PFSK-1 (cell line): ENCODE measurements at regions not wholly inside any gene's neighbourhood (a gene's known extent, or its start where the extent isn't known, plus 50 kb on each side); places are given as distances from the start of the nearest gene placed in this dataset.

Experiments
- FOXP2 ChIP-seq: optimal IDR thresholded peaks from 2 replicates; pipeline ENCODE3; 2011; ENCODE audit warnings: borderline replicate concordance, control low read depth, inconsistent platforms; ENCODE audit not compliant: insufficient read depth; ENCODE audit errors: extremely low read length, extremely low read depth
- POLR2AphosphoS5 ChIP-seq: IDR thresholded peaks from 2 replicates; pipeline ENCODE4 v1.6.1; 2012; ENCODE audit warnings: low read depth, mild to moderate bottlenecking, control low read depth, low read length, moderate library complexity
- SIN3A ChIP-seq: IDR thresholded peaks from 2 replicates; pipeline ENCODE4 v1.6.1; 2012; ENCODE audit warnings: mild to moderate bottlenecking, low read length, moderate library complexity, borderline replicate concordance; ENCODE audit not compliant: insufficient read depth
- TAF1 ChIP-seq: IDR thresholded peaks from 2 replicates; pipeline ENCODE4 v1.6.1; 2012; ENCODE audit warnings: low read length, control low read depth, borderline replicate concordance; ENCODE audit not compliant: insufficient read depth
- TF ChIP-seq, protein P1 (sequence below), 2 experiments: IDR thresholded peaks; 2 replicates each; pipeline versions ENCODE4 v1.6.1 to v1.8.0; 2011 to 2012; ENCODE audit warnings: low read depth in 2 of 2, low read length in 2 of 2, control low read depth in 1 of 2, inconsistent platforms in 1 of 2, mild to moderate bottlenecking in 1 of 2, moderate library complexity in 1 of 2; ENCODE audit not compliant: insufficient read depth in 1 of 2

- TF ChIP-seq SIN3A (no peak), FOXP2 (no peak), TAF1 (no peak), POLR2AphosphoS5 (no peak)
- TF ChIP-seq, protein P1, sequence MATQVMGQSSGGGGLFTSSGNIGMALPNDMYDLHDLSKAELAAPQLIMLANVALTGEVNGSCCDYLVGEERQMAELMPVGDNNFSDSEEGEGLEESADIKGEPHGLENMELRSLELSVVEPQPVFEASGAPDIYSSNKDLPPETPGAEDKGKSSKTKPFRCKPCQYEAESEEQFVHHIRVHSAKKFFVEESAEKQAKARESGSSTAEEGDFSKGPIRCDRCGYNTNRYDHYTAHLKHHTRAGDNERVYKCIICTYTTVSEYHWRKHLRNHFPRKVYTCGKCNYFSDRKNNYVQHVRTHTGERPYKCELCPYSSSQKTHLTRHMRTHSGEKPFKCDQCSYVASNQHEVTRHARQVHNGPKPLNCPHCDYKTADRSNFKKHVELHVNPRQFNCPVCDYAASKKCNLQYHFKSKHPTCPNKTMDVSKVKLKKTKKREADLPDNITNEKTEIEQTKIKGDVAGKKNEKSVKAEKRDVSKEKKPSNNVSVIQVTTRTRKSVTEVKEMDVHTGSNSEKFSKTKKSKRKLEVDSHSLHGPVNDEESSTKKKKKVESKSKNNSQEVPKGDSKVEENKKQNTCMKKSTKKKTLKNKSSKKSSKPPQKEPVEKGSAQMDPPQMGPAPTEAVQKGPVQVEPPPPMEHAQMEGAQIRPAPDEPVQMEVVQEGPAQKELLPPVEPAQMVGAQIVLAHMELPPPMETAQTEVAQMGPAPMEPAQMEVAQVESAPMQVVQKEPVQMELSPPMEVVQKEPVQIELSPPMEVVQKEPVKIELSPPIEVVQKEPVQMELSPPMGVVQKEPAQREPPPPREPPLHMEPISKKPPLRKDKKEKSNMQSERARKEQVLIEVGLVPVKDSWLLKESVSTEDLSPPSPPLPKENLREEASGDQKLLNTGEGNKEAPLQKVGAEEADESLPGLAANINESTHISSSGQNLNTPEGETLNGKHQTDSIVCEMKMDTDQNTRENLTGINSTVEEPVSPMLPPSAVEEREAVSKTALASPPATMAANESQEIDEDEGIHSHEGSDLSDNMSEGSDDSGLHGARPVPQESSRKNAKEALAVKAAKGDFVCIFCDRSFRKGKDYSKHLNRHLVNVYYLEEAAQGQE (IDR thresholded peaks at IDR 0.05; ENCODE audit: insufficient read depth in 1 of 2, low read depth in 2 of 2, low read length in 2 of 2): no peak
Measured at GRCh38 chr6:11404838-11405237, 132.7 kb upstream of the TMEM170B start.

GRCh38 chr6:11404081-11404480 lies 133.5 kb upstream of the TMEM170B start:
- TF ChIP-seq TAF1 (no peak), POLR2AphosphoS5 (no peak), FOXP2 (no peak), SIN3A (no peak)
- TF ChIP-seq, protein P1 (IDR thresholded peaks at IDR 0.05; ENCODE audit: insufficient read depth in 1 of 2, low read depth in 2 of 2, low read length in 2 of 2): no peak

DNA sequence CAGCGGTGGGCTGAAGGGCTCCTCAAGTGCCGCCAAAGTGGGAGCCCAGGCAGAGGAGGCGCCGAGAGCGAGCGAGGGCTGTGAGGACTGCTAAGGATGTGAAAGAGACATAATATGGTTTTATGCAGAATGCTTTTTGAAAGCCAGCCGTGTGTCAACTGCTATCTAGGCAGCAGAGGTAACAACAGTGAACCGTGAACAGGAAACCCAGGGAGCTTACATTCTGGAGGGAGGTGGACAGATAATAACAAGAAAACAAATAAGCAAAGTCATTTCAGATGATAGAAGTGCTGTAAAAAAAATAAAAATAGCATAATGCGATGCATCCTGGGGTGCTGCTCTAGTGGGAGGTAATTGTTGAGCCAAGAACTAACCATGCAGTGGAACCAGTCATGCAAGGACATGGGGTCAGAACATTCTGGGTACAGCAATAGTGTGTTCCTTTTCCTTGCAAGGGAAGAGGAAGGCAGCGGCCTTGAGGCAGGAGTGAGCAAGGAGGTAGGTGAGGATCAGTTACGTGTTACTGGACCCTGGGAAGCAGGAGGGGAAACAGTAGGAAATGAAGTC lies 134.4 kb upstream of the TMEM170B start:
- TF ChIP-seq SIN3A (no peak), POLR2AphosphoS5 (no peak), TAF1 (no peak), FOXP2 (no peak)
- TF ChIP-seq, protein P1 (IDR thresholded peaks at IDR 0.05; ENCODE audit: insufficient read depth in 1 of 2, low read depth in 2 of 2, low read length in 2 of 2): no peak

DNA sequence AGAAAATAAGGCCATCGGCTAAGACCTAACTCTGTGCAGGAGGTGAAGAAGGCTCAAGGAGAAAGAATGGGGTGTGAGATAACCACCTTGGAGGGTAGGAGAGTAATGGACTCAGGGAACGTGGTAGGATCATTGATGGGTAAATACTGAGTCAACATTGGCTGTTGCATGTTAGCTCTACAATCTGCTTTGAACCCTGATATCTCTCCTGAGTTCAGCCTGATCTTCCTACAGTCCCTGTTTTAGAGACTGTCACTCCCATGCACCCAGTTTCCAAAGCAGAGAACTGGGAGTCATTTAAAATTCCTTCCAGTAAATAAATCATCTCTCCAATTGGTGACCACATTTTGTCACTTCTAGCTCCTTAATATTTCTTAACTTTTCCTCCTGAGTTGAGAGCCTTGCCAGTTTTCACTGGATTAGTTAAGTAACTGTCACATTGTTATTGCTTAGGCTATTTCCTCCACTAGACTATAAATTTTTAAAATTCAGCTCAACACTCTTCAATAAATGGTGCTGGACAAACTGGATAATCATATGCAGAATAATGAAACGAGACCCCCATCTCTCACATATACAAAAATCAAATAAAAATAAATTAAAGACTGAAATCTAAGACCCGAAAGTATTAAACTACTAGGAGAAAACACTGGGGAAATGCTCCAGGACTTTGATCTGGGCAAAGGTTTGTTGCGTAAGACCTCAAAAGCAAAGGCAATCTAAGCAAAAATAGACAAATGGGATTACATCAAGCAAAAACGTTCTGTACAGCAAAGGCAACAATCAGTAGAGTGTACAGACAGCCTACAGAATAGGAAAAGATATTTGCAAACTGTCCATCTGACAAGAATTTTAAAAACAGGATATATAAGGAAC lies 138.9 kb upstream of the TMEM170B start:
- TF ChIP-seq POLR2AphosphoS5 (no peak), SIN3A (no peak), FOXP2 (no peak), TAF1 (no peak)
- TF ChIP-seq, protein P1 (IDR thresholded peaks at IDR 0.05; ENCODE audit: insufficient read depth in 1 of 2, low read depth in 2 of 2, low read length in 2 of 2): no peak
